ENCODE measurements at regions not wholly inside any gene's neighbourhood (a gene's known extent, or its start where the extent isn't known, plus 50 kb on each side); places are given as distances from the start of the nearest gene placed in this dataset.
"Not testable (repeated sequence)": the region's sequence is repeated elsewhere in the genome, so short reads cannot be mapped to it uniquely, and the experiment has no call there.

DNA sequence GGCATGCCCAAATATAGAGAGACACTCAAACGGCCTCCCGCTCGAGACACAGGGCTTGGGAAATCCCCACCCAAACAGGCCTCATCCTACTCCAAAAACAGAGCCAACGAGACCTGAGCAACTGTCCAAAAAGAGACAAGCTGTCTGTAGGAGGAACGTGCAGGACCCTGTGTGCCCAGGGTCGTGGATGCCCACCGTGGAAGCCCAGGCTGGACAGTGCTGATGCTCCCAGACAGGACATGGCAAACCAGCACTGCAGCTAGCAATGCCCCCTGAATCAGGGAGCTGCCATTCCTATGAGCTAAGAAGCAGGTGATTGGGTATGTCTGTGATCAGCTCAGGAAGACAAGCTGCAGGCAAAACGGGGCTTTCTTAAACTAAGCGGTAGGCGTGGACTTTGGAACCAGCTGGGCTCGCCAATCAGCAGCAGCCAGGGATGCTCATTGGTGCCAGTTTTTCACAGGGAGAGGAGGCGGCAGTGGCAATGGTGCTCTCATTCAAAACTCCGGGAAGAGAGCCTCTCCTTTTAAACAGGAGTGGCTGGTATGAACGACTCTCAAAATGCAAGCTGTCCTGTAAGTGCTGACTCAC, 113.1 kb upstream of the IRX2 start:
- Histone ChIP-seq H3K36me3 (replicated peaks) (no peaks in the 10 kb centered on the region), H3K4me3 (ENCODE audit: low read depth, low read length) (no peak overlapping the region), H3K27me3 (replicated peaks) (no peaks in the 10 kb centered on the region), H3K27ac (no peak overlapping the region)
- TF ChIP-seq, protein P1, sequence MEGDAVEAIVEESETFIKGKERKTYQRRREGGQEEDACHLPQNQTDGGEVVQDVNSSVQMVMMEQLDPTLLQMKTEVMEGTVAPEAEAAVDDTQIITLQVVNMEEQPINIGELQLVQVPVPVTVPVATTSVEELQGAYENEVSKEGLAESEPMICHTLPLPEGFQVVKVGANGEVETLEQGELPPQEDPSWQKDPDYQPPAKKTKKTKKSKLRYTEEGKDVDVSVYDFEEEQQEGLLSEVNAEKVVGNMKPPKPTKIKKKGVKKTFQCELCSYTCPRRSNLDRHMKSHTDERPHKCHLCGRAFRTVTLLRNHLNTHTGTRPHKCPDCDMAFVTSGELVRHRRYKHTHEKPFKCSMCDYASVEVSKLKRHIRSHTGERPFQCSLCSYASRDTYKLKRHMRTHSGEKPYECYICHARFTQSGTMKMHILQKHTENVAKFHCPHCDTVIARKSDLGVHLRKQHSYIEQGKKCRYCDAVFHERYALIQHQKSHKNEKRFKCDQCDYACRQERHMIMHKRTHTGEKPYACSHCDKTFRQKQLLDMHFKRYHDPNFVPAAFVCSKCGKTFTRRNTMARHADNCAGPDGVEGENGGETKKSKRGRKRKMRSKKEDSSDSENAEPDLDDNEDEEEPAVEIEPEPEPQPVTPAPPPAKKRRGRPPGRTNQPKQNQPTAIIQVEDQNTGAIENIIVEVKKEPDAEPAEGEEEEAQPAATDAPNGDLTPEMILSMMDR (IDR thresholded peaks at IDR 0.05; ENCODE audit: low read depth, low read length, missing control alignments), result no peak
- no peak for DNase-seq
- in situ Hi-C loops (cut with HindIII; ENCODE audit: low pct_ligation_motif_present, low sequenced_read_pairs), result no loop called here

GRCh38 chr5:2863675-2864433, 112.4 kb upstream of the IRX2 start:
- in situ Hi-C loops (cut with HindIII; ENCODE audit: low pct_ligation_motif_present, low sequenced_read_pairs), result no loop called here
- Histone ChIP-seq H3K36me3 (replicated peaks) (no peaks in the 10 kb centered on the region), H3K27me3 (replicated peaks) (no peaks in the 10 kb centered on the region), H3K4me3 (ENCODE audit: low read depth, low read length) (no peak overlapping the region), H3K27ac (no peak overlapping the region)
- TF ChIP-seq, protein P1 (IDR thresholded peaks at IDR 0.05; ENCODE audit: low read depth, low read length, missing control alignments), result no peak
- no peak for DNase-seq

DNA sequence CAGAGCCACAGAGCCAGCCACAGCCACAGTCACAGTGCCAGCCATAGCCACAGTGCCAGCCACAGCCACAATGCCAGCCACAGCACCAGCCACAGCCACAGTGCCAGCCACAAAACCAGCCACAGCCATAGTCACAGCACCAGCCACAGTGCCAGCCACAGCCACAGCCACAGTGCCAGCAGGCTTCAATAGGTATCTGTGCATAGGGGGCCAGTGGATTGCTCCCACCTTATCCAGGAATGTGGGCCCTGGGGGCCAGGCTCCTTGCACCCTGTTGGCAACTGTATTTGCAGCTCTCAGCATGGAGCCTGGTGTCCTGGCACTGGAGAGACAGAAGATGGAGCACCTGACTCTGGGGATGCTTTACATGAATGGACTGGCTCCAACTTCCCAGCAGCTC, 111.7 kb upstream of the IRX2 start:
- Histone ChIP-seq H3K36me3 (replicated peaks) (no peaks in the 10 kb centered on the region), H3K27ac (no peak overlapping the region), H3K27me3 (replicated peaks) (no peaks in the 10 kb centered on the region), H3K4me3 (ENCODE audit: low read depth, low read length) (no peak overlapping the region)
- no peak for DNase-seq
- TF ChIP-seq, protein P1 (IDR thresholded peaks at IDR 0.05; ENCODE audit: low read depth, low read length, missing control alignments), result no peak
- in situ Hi-C loops (cut with HindIII; ENCODE audit: low pct_ligation_motif_present, low sequenced_read_pairs), result no loop called here

GRCh38 chr5:2862176-2862575, 110.7 kb upstream of the IRX2 start:
- H3K27ac ChIP-seq; H3K36me3 ChIP-seq (replicated peaks); DNase-seq; H3K27me3 ChIP-seq (replicated peaks); H3K4me3 ChIP-seq (ENCODE audit: low read depth, low read length); in situ Hi-C loops (cut with HindIII; ENCODE audit: low pct_ligation_motif_present, low sequenced_read_pairs): not testable (repeated sequence)

DNA sequence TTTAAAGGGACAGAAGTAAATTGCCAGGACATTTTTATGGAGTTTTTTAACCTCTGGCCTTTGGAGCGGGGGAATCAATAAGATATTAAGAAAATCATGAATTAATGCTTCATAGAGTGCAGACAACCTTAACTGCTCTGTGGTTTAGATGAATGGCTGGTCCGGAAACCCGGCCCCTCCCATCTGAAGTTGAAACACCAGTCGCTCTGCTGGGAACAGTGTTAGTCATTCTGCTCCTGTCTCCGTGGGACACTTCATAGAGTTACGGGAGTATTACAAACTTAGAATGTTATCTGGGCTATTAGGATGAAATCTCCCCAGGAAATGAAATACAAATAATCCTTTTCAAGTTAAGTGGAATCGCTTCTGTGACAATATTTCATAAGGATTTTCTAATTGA, 110.1 kb upstream of the IRX2 start:
- no peak for DNase-seq
- TF ChIP-seq, protein P1 (IDR thresholded peaks at IDR 0.05; ENCODE audit: low read depth, low read length, missing control alignments), result no peak
- no peaks in the 10 kb centered on the region for H3K36me3 ChIP-seq (replicated peaks)
- in situ Hi-C loops (cut with HindIII; ENCODE audit: low pct_ligation_motif_present, low sequenced_read_pairs), result no loop called here
- H3K27ac ChIP-seq, result no peak overlapping the region
- no peaks in the 10 kb centered on the region for H3K27me3 ChIP-seq (replicated peaks)
- no peak overlapping the region for H3K4me3 ChIP-seq (ENCODE audit: low read depth, low read length)

- Histone ChIP-seq H3K27ac (no peak overlapping the region), H3K27me3 (replicated peaks) (no peaks in the 10 kb centered on the region), H3K4me3 (ENCODE audit: low read depth, low read length) (no peak overlapping the region), H3K36me3 (replicated peaks) (no peaks in the 10 kb centered on the region)
- in situ Hi-C loops (cut with HindIII; ENCODE audit: low pct_ligation_motif_present, low sequenced_read_pairs), result no loop called here
- no peak for DNase-seq
- TF ChIP-seq, protein P1 (IDR thresholded peaks at IDR 0.05; ENCODE audit: low read depth, low read length, missing control alignments), result no peak
Observed at GRCh38 chr5:2860101-2860500, 108.6 kb upstream of the IRX2 start.
